Muscle of back (tissue), 3 donors: ENCODE measurements at regions not wholly inside any gene's neighbourhood (a gene's known extent, or its start where the extent isn't known, plus 50 kb on each side); places are given as distances from the start of the nearest gene placed in this dataset.

ENCODE experiments used
- DNase-seq, 3 donors: peaks; one replicate each; pipeline versions ENCODE4 v3.0.0 to v3.0.0-alpha.2; 2013

DNA sequence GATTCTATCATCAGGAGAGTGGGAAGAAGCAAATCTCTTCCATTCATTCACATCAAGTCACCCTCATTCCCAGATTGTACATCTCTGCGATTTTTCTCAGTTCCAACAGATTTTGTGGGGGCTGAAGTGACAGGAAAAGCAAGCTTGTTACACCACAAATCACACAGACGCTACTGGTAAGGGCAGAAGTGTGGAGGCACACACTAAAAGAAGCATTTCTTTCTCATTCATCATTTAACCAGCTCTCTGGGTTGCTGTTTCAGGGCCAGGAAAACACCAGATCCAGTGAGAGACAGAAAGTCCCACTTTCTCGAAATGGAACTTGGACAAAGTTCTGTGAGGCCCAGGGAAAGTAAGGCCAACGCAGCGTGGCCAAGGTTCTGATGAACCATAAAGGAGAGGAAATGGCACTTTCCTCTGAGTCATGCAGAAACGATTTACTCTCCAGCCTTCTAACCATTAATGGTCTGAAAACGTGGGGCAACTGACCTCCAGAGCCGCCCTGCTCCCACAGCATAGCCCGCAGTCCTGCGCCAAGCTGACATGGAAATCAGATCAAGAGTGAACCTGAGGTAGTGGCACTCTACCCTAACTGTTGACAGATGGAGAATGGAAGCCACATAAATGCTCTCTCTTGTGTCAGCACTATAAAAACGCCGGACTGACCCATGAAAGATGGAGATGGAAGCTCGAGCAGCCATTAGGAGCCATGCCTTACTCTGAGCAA lies 191.0 kb downstream of the C1D start:
- DNase-seq = no peak

DNA sequence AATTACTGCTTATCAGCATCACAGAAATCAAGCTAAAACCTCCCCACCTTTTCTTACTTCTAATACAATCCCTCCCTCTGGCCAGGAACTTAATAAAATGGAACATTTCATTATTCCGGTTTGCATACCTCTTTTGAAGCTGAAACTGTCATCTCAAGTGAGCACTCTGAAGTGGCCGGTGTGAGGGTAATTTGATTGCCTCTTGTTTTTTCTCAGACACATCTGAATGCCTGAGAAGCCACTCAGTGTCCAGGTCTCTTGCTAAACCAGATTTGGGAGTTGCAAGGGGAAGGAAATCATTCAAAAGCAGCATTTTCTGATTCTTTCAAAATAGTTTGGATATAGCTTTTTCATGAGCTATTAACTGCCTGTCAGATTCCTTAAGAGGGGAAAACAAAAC lies 190.3 kb downstream of the C1D start:
- no peak for DNase-seq

DNA sequence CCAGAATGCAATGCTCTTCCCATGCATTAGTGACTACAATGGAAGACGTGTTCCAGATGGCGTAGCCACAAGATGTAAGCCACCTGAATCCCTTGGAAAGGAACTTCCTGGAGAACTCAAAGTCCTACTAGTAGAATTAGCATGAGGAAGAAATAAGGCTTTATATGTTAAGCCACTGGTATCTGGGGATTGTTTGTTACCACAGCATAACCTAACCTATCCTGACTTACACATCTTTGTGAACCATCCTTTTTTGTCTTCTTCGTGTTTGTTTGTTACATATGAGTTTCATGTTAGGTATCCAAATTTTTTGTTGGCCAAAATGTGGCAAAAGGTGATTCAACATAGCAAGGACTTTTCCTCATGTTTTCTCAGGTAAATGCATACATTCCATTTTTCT lies 188.9 kb downstream of the C1D start:
- no peak for DNase-seq

DNA sequence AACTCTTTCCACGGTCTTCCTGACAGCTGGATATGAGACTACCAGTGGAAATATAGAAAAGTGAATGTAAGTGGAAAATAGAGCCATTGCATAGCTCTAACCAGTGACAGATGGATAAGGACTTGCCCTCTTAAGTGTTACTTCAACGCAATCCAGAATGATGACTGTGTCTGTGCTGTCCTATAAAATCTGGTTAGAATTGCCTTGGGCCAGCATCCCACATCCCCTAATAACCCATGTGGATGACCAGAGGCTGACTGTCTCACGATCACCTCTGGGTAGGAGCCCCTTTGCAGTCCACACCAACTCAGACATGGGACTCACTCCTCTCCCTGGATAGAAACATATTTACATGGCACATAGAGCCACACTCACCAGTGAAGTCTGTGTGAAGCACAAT lies 186.6 kb downstream of the C1D start:
- DNase-seq = no peak

DNA sequence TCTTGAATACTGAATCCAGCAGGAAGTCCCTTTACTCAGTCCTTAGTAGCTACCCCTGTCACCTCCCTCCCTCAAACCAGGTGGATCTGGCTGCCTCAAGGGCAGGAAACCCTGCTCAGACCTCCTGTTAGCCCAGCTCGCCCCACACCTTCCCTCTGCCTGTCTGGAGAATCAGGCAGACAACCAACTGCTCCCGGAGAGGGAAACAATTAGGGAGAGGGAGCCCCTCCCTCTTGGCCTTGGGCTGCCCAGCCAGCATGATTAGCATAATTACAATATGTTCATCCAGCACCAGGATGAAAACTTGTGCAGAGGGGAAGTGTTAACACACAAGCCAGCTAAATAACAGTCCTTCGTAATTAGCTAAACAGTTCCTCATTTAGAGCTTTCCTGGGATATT lies 185.5 kb downstream of the C1D start:
- DNase-seq = no peak

DNA sequence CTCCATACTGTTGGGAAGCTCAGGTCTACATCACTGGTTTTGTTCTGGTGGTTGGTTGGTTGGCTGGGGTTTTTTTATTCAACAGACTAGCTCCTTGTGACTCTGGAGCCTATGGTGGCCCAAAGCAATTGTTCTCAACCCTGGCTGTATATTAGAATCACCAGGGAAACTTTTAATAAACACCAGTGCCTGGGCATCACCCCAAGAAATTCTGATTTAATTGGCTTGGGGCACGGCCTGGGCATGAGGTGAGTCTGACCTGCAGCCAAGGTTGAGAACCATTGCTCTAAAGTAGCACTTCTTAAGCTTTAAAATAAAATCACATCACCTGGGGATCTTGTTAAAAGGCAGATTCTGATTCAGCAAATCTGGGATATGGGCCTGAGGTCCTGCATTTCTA lies 184.1 kb downstream of the C1D start:
- no peak for DNase-seq

DNA sequence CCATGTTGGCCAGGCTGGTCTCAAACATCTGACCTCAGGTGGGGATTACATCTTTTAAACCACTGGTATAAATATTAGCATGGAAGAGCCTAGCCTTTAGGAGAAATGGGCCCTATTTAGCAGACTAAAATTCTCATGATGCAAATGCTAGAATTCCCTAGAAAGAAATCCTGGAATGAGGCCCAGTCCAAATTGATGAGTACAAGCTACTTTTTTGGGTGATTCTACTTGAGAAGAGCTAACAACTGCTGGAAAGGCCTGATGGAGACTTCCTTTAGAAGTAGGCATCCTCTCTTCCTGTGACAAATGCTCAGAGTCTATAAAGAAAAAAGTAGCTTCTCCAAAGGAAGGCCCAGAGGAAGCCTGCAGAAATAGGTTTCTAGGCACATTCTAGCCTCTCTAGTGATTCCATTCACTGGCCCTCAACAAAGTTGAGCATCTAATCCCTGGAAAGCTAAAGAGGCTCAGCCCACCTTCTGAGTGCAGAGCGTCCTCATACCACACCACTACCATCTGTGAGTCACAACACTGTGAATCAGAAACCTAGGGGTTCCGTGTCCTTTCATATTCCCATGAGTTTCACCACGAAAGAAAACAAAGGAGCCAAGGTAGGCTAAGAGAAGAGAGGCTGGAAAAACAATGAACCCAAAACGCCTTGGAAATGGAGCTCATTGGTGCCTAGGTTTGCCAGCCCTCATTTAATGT lies 183.1 kb downstream of the C1D start:
- DNase-seq = peak in 1 of 3 donors; percentile 29

DNA sequence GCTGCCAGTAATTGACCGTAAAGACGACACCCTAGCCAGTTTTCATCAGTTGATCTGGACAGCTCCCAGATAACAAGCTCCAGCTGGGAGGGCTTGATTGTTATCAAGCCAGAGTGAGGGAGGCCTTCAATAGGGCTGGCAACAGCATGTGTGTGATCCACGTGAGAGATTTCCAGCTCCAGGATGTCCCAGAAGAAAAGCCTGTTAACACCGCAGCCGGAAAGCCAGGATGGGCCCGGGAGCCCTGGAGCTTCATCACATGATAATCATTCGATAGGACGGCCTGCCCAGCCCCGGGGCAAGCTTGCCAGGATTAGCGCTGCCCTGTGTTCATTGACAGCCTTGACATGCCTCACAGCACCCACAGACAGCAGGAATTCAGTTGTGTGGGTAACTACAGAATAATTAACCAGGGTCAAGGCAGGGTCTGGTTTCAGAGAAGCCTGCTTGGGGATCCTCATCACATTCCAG lies 182.5 kb downstream of the C1D start:
- no peak for DNase-seq

DNA sequence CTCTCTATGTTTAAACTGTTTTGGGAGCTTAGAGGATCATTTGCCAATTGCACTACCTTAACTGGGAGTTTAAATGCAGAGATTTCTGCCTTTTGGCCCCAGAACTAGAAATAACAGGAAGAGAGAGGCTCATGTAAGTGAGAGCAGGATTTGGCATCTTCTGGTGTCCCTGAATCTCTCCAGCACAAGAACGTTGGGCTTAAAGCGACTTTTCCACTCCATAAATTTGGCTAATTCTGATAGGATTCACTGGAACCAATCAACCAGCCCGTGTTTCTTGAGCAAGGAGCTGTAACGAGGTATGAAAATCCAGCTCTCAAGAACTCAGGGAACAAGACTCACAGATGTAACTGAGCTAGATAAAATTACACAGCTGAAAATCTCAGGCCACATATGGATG lies 181.0 kb downstream of the C1D start:
- peak in 2 of 3 donors; percentile 45 to 70 for DNase-seq

DNA sequence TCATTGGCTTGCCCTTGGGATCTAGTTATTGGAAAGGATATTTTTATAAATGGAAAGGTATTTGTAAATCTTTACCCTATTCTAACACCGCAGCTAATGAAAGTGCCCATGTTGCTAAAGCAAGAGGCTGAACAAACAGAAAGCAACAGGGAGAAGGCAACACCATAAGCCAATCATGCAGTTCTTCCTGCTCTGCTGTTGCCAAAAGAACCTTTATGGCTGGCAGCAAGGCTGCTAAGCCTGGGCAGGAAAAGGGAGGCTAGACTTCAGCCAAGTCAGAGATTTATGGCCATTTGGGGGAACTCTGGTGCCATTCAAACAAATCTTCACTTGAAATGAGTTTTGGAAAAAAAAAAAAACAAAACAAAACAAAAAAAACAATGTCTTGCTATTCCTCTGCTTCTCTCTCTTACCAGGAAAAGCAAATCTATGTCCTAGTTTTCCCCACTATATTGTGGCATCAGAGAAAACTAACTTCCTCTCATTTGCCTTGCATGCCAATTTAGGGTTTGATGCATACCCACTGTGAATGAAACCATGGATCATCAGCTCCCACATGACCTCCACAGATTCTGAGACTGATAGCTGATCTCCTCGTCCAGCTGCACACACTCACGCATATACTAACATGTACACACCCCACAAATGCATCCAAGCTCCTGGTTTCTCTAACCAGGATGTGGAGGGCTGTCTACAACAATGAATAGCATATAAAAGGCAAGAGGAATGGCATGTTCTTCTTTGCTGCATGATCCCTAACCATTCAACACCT lies 179.3 kb downstream of the C1D start:
- DNase-seq = no peak

DNA sequence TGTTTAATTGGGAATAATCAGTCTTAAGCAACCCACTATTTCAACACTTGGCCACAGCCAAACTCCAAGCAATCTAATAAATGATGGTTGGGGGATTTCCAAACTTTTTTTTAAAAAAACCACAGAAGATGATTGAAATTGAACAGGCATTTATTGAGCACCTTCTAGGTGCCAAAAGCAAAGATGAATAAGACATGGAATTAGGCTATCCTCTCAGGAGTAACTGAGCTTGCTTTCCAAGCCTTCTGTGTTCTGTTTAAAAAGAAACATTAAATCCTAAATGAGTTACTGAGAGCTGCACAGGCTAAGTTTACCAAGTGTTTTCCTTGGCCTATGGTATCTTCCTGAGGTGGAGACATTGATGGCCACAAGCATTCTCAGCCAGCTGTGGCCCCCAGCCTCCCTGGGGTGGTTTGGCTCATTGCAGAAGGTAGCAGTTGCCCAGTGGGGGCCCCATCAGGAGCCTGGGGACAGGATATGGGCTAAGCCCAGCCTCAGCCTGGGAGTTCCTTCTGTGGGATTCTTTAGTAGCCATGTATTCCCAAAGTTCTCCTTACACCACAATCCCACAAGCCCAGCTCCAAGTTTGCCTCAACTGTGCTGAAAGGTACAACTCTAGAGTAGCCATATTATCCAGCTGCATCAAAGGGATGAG lies 174.3 kb downstream of the C1D start:
- DNase-seq = no peak

DNA sequence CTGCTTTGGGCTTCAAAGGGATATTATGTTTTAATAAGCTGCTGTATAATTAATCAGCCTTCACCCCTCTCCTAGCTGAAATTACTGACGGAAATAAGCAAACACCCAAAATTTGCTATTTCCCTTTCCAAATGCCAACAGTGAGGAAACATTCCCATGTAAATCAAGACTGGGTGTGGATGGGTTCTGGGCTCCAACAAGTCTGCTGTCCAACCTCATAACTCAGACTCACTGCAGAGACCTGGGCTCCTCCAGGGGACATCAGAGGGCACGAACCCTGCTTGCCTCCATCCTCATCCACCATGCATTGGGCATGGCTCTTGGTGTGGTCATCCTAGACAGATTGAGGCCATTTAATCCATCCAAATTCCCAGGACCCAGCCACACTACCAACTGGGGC lies 173.7 kb downstream of the C1D start:
- no peak for DNase-seq

DNA sequence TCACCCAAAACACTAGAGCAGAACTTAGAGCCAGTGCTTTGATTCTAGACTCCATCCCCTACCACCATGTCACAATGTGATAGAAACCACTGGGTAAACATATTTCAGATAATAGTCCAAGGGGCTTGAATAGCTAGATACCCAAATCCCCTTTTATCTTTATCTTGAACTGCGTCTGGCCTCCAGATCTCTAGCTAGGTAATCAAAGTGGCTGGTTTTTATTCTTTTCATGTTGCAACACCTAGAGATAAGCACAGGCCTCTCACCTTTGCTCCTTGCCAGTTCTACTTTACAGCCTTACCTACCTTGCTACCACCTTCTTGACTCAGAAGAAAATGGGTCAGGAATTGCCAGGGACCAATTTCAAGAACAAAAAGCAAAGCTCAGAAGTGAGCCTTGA lies 171.2 kb downstream of the C1D start:
- no peak for DNase-seq

DNA sequence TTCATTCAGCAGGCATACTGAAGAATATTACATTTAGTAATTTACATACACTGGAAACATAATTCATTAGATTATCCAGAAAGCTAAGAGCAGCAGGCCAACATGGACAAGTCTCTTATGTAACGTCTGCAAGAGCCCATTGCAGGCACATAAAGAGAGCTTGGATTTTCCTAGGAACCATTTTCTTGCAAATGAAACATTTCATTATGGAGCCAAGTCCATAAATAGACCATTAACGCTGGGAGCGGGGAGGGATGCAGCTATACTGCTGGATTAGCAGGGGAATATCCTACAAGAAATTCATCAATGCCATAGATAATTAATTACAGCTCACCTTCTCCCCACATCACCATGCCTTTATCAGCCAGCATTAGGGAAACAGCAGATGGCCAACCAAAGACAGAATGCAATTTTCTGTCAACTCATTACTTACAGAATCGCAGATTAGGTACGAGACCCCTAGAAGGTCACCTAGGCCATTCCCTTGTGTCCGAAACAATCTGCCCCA lies 170.4 kb downstream of the C1D start:
- no peak for DNase-seq

DNA sequence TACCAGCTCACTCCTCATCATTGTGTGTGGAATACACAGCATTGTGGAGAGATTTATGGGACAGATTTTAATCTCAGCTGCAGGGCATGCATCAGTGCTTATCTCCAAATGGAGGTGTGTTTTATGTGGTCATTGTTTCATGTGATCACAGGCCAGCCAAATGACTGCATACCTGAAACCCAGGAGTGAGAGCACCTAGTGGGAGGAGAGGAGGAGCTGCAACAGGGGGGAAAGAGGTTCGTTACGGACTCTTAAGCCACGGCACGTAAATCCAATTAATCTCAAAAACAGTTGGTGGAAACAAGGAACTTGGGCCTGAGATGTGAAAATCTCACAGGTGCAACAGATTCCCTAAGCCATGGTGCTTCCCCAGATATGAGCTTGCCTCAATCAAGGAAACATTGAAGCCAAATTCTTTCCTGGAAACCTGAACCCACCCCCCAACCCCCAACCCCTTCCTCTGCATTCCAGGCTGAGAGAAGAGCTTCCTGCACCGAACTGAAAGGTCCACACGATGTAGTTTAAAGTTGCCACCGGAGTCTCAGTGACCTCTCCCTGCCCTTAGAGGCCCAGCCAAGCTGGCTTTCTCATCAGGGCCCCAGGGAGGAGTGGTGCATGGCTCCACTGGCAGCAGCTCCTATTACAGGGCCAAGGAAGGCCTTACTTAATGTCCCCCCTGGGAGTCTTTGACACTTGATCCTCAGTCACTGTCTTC lies 167.4 kb downstream of the C1D start:
- DNase-seq = peak in 2 of 3 donors; percentile 24 to 34

DNA sequence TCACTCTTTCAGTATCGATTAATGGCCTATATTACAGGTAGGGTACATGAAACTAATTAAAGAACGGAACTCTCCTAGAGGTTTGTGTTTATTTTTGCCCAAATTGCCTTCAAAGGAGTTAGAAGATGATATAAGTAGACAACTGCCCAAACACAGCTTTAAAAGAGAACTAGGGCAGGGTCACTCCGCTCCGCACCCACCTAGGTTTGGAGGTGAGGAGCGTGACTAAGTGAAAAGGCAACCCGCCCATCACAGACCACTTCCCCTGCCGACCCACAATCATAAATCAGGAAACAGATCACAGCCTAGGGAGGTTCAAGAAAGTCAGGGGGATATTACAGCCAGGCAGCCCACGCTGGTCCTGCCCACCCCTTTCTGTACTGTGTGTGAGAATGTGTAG lies 166.7 kb downstream of the C1D start:
- DNase-seq = no peak

DNA sequence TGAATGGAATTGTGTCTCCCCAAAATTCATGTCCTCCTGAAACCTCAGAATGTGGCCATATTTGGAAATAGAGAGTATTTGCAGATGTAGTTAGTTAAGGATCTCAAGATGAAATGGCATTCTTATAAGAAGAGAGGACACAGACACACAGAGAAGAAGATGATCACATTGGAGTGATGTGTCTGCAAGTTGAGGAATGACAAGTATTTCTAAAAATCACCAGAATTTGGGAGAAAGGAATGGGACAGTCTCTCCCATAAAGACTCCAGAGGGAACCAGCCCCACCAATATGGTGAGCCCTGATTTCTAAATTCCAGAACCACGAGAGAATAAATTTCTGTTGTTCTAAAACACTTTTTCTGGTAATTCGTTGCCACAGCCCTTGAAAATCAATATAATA lies 166.3 kb downstream of the C1D start:
- DNase-seq = no peak

DNA sequence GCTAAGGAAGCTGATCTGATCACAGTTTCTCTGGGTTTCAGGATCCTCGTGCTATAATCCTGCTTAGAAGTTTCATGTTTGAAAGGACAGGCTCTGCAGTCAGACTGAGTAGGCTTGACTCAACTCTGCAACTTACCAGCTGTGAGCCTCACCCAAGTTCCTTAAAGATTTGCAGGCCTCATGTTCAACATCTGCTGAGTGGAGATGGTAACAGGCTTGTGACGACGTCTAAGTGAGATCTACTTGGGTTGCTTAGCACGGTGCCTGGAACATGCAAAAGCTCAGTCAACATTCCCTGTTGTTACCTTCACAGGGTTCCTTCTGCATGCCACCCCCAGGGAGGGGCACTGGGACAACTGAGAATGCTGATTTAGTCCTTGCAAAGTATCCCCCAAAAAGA lies 164.2 kb downstream of the C1D start:
- no peak for DNase-seq

DNA sequence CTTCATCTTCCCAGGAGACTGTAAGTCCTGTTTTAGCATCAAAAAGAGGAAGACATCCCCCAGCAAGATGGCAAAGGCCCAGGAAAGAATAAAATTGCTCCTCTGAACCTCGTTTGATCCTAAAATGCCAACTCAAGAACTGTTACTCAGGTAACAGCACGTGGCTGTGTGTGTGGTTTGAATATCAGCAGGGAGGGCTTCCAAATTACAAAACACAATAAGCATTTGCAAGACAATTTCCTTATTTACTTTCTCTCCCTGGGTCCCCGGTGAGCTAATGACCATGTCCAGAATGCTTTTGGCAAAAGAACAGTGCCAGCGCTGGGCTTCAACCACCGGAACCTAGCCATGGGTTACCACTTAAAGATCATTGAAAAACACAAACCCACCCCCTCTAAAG lies 163.6 kb downstream of the C1D start:
- no peak for DNase-seq

DNA sequence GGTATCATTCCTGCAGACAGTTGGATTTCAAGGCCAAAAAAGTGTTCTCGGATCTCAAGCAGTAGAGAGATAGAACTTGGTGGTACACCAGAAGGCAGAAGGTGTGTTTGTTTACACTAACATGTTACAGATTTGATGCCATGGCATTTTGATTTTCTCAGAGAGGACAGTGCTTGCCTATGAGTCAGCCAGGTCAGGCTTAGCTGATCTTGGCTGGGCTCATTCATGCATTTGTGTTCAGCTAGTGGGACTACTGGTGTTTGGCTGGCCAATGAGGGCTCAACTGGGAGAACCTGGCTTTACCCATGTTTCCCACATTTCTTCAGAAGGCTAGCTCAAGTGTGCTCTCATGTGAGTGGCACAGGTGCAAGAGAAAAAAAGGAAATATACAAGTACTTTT lies 162.0 kb downstream of the C1D start:
- DNase-seq = no peak

DNA sequence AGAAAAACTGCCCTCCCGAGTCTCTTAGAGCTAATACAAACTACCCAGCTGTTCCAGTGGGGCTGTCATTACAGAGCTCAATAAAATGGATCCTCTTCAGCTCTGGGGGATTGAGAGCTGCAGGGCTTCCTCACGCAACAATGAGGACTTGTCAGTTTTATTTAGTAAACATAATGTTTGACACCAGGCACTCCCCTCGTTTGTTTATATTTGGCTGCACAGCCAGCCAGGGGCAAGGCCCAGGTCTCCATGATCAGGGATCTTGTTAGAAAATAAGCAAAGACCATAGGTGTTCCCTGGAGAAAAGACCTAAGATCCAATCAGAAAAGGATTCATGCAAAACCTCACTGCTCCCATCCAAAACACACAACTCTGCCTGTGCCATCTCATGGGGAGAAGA lies 158.2 kb downstream of the C1D start:
- no peak for DNase-seq

DNA sequence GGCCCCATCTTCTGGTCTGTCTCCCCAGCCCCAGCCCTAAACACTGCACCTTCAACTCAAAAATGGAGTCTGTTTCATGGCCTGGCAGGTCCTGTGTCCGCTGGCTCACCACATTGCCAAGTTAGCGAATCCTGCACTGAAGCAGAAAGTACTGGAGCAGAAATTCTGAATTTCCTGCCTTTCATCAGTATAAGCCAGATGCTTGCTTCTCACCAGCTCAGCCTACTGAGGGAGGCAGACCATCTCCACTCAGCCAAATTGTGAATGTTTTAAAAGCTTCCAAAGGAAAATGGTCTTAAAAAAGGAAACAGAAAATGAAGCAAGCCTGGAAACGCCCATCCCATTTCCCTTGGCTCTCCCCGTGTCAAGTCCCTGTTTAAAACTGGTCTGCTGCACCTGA lies 157.8 kb downstream of the C1D start:
- no peak for DNase-seq
